GM18858 (cell line): ENCODE measurements at regions not wholly inside any gene's neighbourhood (a gene's known extent, or its start where the extent isn't known, plus 50 kb on each side); places are given as distances from the start of the nearest gene placed in this dataset.
"Not testable (repeated sequence)": the region's sequence is repeated elsewhere in the genome, so short reads cannot be mapped to it uniquely, and the experiment has no call there.

Source experiments
- ATAC-seq: cut with Tn5 transposase; IDR thresholded peaks from one replicate; pipeline ENCODE4 v1.9.1; 2021; ENCODE audit not compliant: unreplicated experiment

DNA sequence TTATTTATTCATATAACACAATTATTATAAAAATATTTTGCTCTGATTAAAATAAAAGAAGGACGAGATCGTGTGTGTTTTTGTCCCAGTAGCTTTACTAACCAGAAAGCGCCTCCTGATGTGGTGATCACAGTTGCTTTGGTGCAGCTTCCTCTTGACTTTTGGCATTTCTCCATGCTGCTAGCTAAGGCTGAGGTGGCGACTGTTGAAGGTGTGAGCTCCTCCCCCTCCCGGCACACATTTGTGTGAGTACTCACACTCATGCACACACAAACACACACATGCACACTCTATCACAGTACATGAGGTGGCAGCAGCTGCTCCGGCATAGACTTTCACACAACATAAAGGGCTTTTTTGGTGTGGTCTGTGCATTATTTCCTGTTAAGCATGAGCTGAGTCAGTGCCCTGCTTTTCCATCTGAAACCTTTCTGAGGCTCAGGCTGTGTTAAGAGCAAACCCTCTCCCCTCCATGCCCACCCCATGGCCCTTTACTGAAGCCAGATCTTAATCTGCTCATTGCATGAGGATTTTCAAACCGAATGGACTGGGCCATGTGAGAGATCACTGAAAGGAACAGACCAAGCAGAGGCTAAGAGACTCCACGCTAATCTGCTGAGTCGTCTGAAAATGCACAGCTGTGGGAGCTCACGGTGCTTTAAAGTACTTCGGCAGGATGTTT is 53.3 kb downstream of the FOXD4L1 start:
- ATAC-seq, result peak; percentile 64

DNA sequence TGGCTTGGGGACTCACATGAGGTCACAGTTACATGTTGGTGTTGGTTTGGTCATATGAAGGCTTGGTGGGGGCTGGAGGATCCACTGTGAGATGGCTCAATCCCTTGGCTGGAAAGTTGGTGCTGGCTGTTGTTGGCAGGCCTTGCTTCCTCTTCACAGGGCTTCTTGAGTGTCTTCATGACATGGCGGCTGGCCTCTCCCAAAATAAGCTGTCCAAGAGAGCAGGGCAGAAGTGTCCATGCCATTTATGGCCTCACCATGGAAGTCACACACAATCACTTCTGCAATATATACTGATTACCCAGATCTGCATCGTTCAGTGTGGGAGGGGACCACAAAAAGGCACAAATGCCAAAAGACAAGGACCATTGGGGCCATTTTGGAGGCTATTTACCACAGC is 61.4 kb downstream of the FOXD4L1 start:
- ATAC-seq, result not testable (repeated sequence)

DNA sequence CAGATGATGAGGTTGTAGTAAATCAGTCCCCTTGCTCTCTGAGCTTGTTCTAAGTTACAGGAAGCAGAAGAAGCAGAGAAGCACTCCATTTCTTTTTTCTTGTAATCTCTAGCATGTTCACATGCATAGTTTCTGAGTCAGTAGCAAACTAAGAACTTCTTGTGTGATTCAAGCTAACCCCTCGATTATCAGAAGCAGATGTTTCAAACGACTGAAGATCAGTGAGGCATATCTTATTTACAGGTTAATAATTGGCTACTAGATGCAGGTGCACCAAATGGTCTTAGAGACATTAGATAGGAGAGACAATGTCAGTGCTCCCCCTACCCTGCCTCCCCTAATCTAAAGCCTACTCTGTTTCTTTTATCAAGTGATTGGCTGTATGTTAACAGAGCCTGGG is 64.2 kb downstream of the FOXD4L1 start:
- peak; percentile 81 for ATAC-seq

DNA sequence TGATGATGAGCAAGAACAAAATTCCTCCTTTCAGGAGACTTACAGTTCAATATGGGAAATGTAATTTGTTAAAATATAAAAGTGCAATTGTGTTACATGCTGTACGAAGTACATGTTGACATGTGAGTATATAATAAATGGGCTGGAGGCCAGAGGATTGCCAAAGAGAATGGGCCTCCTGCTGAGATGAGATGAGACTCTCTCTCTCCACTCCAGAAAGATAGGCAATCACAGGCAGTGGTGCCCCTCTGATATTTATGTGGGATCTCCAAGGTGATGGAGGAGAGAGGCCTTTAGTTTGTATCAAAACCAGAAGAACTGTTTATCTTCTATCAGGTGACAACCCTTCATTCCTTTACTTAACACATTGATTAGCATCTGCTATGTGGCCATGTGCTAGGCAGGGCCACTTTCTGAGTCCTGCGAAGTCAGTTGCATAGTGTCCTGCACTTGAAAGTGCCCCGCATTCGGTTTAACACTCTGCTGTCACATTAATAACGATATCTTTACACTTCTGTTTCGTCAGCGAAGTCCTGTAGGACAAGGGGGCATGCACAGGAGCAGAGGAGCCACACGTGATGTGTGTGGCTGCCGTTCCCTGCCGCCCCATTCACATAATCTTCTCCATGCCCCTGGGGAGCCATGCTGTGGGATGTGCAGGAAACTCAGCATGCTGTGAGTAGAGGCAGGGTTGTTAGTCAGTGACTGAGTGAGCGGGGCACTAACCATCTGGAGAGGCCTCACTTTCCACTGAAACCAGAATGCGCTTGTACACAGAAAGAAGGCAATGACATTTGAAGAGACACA is 60.2 kb upstream of the RABL2A start:
- ATAC-seq, result not testable (repeated sequence)

DNA sequence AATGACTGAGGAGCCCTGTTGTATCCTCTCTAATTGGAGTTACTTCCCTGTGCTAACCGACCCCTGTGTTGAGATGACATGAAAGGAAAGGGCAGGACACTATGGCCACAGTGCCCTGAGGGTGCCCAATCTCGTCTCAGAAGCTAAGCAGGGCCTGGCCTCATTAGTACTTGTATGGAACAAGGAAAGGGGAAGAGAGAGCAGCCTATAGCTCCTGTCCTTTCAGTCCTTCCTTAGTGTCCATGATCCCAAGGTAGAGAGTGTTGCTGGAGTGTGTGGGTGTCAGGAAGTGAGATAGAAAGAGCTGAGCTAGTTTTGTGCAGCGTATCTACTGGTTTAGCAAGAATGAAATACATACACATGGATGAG is 59.6 kb upstream of the RABL2A start:
- not testable (repeated sequence) for ATAC-seq

DNA sequence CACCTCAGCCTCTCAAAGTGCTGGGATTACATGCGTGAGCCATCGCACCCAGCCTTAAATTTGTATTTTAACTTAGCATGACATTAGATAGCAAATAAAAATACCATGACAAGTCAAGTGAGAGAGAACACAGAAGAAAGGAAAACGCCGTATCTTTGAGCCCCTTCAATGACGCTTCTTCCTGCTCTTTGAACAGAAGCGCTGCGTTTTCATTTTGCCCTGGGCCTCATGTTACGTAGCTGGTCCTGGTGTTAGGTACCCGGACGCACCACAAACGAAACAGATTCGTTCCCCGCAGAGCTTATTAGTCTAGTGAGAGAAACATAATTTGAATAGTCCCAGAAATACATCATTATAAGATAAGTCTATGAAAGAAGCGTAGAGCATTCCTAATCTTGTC is 58.8 kb upstream of the RABL2A start:
- not testable (repeated sequence) for ATAC-seq

DNA sequence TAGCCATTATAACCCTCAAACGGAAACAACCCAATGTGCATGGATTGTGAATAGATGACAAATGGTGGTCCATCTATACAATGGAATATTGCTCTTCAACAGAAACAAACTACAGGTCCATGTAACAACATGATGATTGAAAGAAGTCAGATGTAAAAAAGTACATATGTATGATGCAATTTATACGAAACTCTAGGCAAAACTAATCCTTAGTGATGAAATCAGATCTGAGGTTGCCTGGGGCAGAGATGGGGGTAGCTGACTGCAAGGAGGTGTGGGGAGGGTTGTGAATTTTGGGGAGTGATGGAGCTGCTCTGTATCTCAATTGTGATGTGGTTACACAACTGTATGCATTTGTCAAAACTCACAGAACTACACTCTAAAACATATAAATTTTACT is 57.0 kb upstream of the RABL2A start:
- ATAC-seq, result not testable (repeated sequence)

DNA sequence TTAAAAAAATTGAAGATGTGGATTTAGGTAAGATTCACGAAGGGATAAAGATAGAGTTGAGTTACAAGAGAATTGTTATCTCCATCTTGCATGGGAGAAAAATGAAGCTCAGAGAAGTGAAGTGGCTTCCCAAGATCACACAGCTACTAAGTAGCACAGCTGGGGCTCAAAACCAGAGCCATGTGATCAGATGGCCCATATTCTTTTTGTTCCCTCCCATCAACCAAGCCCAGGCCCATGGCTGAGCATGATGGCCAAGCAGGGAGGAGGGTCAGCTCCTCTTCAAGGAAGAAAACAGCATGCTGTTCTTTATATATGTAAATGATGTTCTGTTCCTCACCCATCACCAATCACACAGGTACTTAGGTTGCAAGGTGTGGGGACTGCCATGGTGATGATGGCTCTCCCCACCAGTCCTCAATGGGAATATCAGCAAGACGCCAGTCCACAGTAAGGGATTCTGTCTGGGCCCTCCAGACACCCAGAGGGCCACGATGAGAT is 56.5 kb upstream of the RABL2A start:
- ATAC-seq, result not testable (repeated sequence)

DNA sequence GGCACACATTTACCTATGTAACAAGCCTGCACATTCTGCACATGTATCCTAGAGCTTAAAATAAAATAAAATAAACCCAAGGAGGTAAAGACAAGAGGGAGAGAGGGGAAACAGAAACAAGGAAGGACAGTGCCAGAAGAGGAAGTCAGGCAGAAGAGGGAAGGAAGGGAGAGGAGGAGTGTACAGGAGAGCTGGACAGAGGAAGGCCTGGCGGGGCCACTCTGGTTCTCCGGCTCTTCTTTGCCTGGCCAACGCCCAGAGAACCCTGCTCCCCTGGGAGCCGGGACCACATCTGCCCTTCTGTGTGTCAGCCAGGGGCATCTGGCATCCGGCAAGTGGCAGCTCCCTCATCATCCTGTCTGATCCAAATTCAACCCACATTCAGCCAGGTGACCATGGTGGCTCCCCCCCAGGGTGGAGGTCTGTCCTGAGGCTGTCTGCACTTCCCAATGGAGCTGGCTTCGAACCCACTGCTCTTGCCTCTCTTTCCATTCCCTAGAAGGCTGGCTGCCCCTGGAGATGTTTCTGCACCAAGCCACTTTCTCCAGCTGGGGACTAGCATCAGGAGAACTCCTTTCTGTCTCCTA is 55.5 kb upstream of the RABL2A start:
- ATAC-seq, result not testable (repeated sequence)

DNA sequence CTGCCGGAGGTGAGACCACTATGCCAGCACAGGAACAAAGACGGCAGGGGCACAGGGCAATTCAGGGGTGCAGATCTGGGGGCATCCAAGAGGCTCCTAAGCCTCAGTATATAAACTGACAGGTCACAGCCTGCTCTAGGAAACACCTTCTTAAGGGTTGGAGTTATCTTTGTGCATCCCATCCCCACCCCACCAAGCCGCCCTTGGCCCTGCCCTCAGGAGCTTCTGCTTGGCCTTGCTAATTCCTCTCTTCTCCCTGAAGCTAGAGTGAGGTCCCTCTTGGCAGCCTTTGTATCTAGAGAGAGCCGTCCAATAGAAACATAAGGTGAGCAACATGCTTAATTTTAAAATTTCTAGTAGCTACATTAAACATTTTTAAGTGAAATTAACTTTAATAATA is 51.3 kb upstream of the RABL2A start:
- not testable (repeated sequence) for ATAC-seq

DNA sequence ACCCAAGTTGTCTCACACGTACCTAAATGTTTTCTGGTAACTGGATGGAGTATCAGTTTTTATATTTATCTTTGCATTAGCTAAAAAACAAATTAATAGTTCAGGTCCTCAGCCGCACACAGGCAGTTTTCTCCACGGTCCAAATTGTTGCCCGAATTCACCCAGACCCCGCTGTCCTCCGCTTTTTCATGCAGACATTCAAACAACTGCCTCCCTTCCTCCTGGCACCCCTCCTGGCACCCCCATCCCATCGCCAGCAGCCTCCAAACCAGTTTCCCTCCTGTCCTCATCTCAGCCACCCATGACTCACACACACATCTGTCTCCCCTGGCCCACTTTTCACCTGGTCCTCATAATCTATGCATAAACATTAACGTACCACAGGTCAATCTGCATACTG is 50.7 kb upstream of the RABL2A start:
- not testable (repeated sequence) for ATAC-seq
